Ascending aorta (tissue), 2 donors: ENCODE measurements at regions not wholly inside any gene's neighbourhood (a gene's known extent, or its start where the extent isn't known, plus 50 kb on each side); places are given as distances from the start of the nearest gene placed in this dataset.

Source experiments
- DNase-seq, 2 donors: peaks; one replicate each; pipeline ENCODE4 v3.0.0-alpha.2; 2019; ENCODE audit warnings: low spot score in 2 of 2
- H3K27ac ChIP-seq, 2 donors: fragments of 200-600 bp; sonication (generic); one replicate each; pipeline ENCODE4 v1.5.1; 2016 to 2017; ENCODE audit warnings: mild to moderate bottlenecking in 1 of 2
- H3K27me3 ChIP-seq: fragments of 200-600 bp; sonication (generic); one replicate; pipeline ENCODE4 v1.5.1; 2017
- H3K36me3 ChIP-seq, 2 donors: fragments of 200-600 bp; sonication (generic); one replicate each; pipeline ENCODE4 v1.5.1; 2016
- H3K4me1 ChIP-seq, 2 donors: fragments of 200-600 bp; sonication (generic); one replicate each; pipeline ENCODE4 v1.5.1; 2016 to 2017; ENCODE audit warnings: mild to moderate bottlenecking in 1 of 2
- H3K4me3 ChIP-seq, 2 donors: fragments of 200-600 bp; sonication (generic); one replicate each; pipeline ENCODE4 v1.5.1; 2016 to 2017; ENCODE audit warnings: mild to moderate bottlenecking in 1 of 2
- H3K9me3 ChIP-seq, 2 donors: fragments of 200-600 bp; sonication (generic); one replicate each; pipeline ENCODE4 v1.5.1; 2016
- CTCF ChIP-seq, 3 experiments: fragments of 200-600 bp in 2 of 3; fragments of 450-650 bp in 1 of 3; sonication (generic) in 2 of 3; IDR thresholded peaks; one replicate each; pipeline ENCODE4 v1.5.1; 2016 to 2019; ENCODE audit warnings: antibody characterized with exemption in 3 of 3, mild to moderate bottlenecking in 1 of 3, moderate library complexity in 1 of 3
- intact Hi-C: fragments of 100-400 bp; cut with DNase I; formaldehyde crosslinking; loops from one replicate; pipeline ENCODE4 v1.15.1; 2023

DNA sequence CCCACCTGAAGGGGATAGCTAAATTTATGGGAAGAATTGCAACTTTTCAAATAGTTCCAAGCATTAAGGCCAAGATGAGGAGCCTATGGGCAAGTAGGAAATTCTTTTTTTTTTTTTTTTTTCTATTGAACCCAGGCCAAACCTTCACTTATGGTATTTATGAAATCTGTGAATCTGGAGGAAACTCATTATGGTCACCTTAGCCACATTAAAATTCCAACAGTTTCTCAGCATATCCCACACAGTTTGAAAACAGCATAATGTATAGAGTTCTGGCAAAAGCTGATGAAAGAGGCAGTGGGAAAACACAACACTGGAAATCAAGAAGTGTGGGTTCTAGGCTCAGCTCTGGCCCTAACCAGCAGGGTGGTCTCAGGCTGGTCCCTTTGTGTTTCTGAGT is 236.9 kb downstream of the PTEN start:
- TF ChIP-seq CTCF (IDR thresholded peaks at IDR 0.05): no peak
- Histone ChIP-seq H3K36me3 (no peaks in the 10 kb centered on the region), H3K4me1 (peaks cover 0 to 3% of the 10 kb centered on the region in 2 donors), H3K9me3 (no peaks in the 10 kb centered on the region), H3K27ac (no peak overlapping the region), H3K4me3 (no peak overlapping the region), H3K27me3 (no peaks in the 10 kb centered on the region)
- no peak for DNase-seq
- intact Hi-C loops: no loop called here

DNA sequence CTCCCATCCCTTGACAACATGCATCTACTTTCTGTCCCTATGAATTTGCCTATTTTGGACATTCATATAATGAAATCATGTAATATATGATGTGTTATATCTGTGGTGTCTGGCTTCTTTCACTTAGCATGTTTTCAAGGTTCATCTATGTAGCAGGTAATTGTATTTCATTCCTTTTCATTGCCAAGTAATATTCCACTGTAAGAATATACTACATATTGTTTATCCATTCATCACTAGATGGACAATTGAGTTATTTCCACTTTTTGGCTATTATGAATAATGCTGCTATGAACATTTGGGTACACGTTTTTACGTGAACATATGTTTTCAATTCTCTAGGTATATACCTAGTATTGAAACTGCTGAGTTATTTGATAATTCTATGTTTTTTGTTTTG is 238.2 kb downstream of the PTEN start:
- no peak overlapping the region for H3K27ac ChIP-seq
- TF ChIP-seq CTCF (IDR thresholded peaks at IDR 0.05): no peak
- H3K4me1 ChIP-seq: no peaks in the 10 kb centered on the region
- no peaks in the 10 kb centered on the region for H3K9me3 ChIP-seq
- no peaks in the 10 kb centered on the region for H3K27me3 ChIP-seq
- intact Hi-C loops: no loop called here
- no peaks in the 10 kb centered on the region for H3K36me3 ChIP-seq
- no peak overlapping the region for H3K4me3 ChIP-seq
- DNase-seq: no peak

- H3K4me1 ChIP-seq: no peaks in the 10 kb centered on the region
- H3K4me3 ChIP-seq: no peak overlapping the region
- no peaks in the 10 kb centered on the region for H3K9me3 ChIP-seq
- no peak for DNase-seq
- H3K36me3 ChIP-seq: no peaks in the 10 kb centered on the region
- no peaks in the 10 kb centered on the region for H3K27me3 ChIP-seq
- intact Hi-C loops: no loop called here
- TF ChIP-seq CTCF (IDR thresholded peaks at IDR 0.05): no peak
- no peak overlapping the region for H3K27ac ChIP-seq
Observed at GRCh38 chr10:88103576-88103975, 240.2 kb downstream of the PTEN start.

- Histone ChIP-seq H3K9me3 (no peaks in the 10 kb centered on the region), H3K4me3 (no peak overlapping the region), H3K27ac (no peak overlapping the region), H3K36me3 (no peaks in the 10 kb centered on the region), H3K27me3 (no peaks in the 10 kb centered on the region), H3K4me1 (no peaks in the 10 kb centered on the region)
- no peak for DNase-seq
- intact Hi-C loops: no loop called here
- no peak for TF ChIP-seq CTCF (IDR thresholded peaks at IDR 0.05)
Observed at GRCh38 chr10:88104223-88104622, 240.8 kb downstream of the PTEN start.

DNA sequence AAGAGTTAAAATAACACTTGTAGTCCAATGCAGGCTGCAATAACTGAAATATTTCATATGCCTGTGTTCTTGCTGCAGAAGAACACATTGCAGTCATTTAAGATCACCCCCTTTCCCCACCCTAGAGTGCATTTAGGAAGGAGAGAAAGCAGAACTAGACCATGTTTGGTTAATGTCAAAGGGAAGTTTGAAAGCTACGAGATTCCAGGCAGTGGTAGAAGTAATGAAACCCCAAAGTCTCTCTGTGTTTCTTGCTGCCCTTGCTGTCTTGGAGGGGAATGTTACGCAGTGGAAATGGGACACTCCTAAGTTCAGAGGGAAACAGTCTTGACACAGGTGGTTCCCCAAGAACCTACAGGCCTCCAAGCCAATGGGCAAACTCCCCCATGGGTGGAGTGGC is 242.9 kb downstream of the PTEN start:
- no peak for TF ChIP-seq CTCF (IDR thresholded peaks at IDR 0.05)
- intact Hi-C loops: no loop called here
- no peak overlapping the region for H3K4me3 ChIP-seq

More for the DNA sequence above, 242.9 kb downstream of the PTEN start:
- DNase-seq: no peak
- H3K4me1 ChIP-seq: peaks cover 0 to 6% of the 10 kb centered on the region in 2 donors
- no peaks in the 10 kb centered on the region for H3K9me3 ChIP-seq
- H3K27ac ChIP-seq: no peak overlapping the region
- no peaks in the 10 kb centered on the region for H3K27me3 ChIP-seq
- H3K36me3 ChIP-seq: no peaks in the 10 kb centered on the region
